A673 (cell line): ENCODE measurements at regions not wholly inside any gene's neighbourhood (a gene's known extent, or its start where the extent isn't known, plus 50 kb on each side); places are given as distances from the start of the nearest gene placed in this dataset.

Experiments used
- EZH2 ChIP-seq: fragments of 200-600 bp; sonication (generic); IDR thresholded peaks from 2 replicates; pipeline ENCODE4 v1.6.1; 2017; ENCODE audit warnings: borderline replicate concordance, low read depth, mild to moderate bottlenecking, mixed read lengths, antibody characterized with exemption, low read length; ENCODE audit not compliant: poor library complexity, severe bottlenecking
- TF ChIP-seq, protein P1 (sequence below): fragments of 300-800, 200-600 bp; sonication (generic); conservative IDR thresholded peaks from 2 replicates; pipeline ENCODE4 v1.5.1; 2017; ENCODE audit warnings: low read depth, mild to moderate bottlenecking, antibody characterized with exemption, low read length, moderate library complexity, mixed read lengths

DNA sequence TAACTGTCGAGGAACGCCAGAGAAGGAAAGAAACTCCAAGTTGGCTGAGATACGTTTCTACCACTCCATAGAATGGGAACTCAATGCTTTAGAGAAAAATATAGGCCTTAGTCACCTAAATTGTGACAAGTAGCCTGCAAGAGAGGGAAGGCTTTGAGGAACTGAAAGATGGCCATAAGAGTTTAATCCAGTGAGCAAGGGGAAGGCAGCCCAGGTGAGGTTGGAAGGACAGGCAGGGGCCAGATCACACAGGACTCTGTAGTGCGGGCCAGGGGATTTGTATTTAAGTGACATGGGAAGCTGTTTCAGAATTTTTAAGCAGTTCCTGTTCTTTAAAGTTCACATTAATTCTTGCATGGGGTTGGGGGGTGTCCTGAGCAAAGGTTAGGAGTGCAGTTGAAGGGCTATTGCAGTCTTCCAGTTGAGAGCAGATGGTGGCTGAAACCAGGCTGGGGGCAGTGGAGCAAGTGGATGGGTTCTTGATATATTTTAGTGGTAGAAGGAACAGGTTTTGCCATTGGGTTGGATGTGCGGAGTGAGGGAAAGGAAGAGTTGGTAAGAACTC is 138.9 kb upstream of the PELI1 start:
- TF ChIP-seq, protein P1, sequence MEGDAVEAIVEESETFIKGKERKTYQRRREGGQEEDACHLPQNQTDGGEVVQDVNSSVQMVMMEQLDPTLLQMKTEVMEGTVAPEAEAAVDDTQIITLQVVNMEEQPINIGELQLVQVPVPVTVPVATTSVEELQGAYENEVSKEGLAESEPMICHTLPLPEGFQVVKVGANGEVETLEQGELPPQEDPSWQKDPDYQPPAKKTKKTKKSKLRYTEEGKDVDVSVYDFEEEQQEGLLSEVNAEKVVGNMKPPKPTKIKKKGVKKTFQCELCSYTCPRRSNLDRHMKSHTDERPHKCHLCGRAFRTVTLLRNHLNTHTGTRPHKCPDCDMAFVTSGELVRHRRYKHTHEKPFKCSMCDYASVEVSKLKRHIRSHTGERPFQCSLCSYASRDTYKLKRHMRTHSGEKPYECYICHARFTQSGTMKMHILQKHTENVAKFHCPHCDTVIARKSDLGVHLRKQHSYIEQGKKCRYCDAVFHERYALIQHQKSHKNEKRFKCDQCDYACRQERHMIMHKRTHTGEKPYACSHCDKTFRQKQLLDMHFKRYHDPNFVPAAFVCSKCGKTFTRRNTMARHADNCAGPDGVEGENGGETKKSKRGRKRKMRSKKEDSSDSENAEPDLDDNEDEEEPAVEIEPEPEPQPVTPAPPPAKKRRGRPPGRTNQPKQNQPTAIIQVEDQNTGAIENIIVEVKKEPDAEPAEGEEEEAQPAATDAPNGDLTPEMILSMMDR: no peak
- no peak for TF ChIP-seq EZH2
